ENCODE measurements at regions not wholly inside any gene's neighbourhood (a gene's known extent, or its start where the extent isn't known, plus 50 kb on each side); places are given as distances from the start of the nearest gene placed in this dataset.
"Not testable (repeated sequence)": the region's sequence is repeated elsewhere in the genome, so short reads cannot be mapped to it uniquely, and the experiment has no call there.

- no CpG with 5 or more reads among the region's 3 CpGs for whole genome bisulfite sequencing, 2 donors (ENCODE audit: low coverage in 1 of 2)
- H3K27me3 ChIP-seq, ATAC-seq, H3K27ac ChIP-seq, H3K9me3 ChIP-seq, H3K4me3 ChIP-seq, H3K4me1 ChIP-seq: not testable (repeated sequence)
- H3K36me3 ChIP-seq, result peaks cover 0 to 46% of the 10 kb centered on the region in 2 donors
These were observed 1381.5 kb downstream of the CDH12 start for GRCh38 chr5:21471691-21472090.

GRCh38 chr5:21469523-21470101 is 1383.5 kb downstream of the CDH12 start:
- not testable (repeated sequence) for ATAC-seq, H3K4me1 ChIP-seq, H3K27ac ChIP-seq, H3K4me3 ChIP-seq, H3K9me3 ChIP-seq, H3K27me3 ChIP-seq
- 83% methylated on average over 1 of the region's 6 CpGs; no CpG with 5 or more reads in 1 of the 2 donors for WGBS, 2 donors (ENCODE audit: low coverage in 1 of 2)
- H3K36me3 ChIP-seq, result peaks cover 0 to 52% of the 10 kb centered on the region in 2 donors
- TF ChIP-seq, protein P1, sequence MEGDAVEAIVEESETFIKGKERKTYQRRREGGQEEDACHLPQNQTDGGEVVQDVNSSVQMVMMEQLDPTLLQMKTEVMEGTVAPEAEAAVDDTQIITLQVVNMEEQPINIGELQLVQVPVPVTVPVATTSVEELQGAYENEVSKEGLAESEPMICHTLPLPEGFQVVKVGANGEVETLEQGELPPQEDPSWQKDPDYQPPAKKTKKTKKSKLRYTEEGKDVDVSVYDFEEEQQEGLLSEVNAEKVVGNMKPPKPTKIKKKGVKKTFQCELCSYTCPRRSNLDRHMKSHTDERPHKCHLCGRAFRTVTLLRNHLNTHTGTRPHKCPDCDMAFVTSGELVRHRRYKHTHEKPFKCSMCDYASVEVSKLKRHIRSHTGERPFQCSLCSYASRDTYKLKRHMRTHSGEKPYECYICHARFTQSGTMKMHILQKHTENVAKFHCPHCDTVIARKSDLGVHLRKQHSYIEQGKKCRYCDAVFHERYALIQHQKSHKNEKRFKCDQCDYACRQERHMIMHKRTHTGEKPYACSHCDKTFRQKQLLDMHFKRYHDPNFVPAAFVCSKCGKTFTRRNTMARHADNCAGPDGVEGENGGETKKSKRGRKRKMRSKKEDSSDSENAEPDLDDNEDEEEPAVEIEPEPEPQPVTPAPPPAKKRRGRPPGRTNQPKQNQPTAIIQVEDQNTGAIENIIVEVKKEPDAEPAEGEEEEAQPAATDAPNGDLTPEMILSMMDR (IDR thresholded peaks at IDR 0.05), result peak in 1 of 4 experiments; percentile 19

GRCh38 chr5:21467544-21467943 is 1385.6 kb downstream of the CDH12 start:
- not testable (repeated sequence) for H3K4me1 ChIP-seq, H3K27me3 ChIP-seq, H3K4me3 ChIP-seq, H3K27ac ChIP-seq, ATAC-seq, H3K9me3 ChIP-seq
- peaks cover 0 to 60% of the 10 kb centered on the region in 2 donors for H3K36me3 ChIP-seq
- WGBS, 2 donors (ENCODE audit: low coverage in 1 of 2), result 100% methylated on average over 1 of the region's 5 CpGs; no CpG with 5 or more reads in 1 of the 2 donors

- H3K9me3 ChIP-seq, H3K27me3 ChIP-seq: not testable (repeated sequence)
- peak; percentile 13 for ATAC-seq
- H3K4me1 ChIP-seq, result peaks cover 0 to 14% (median 0%) of the 10 kb centered on the region in 3 donors
- H3K4me3 ChIP-seq, result peak overlapping the region; percentile 49 to 71
- H3K36me3 ChIP-seq, result peaks cover 0 to 34% of the 10 kb centered on the region in 2 donors
- no CpG with 5 or more reads among the region's 7 CpGs for WGBS, 2 donors (ENCODE audit: low coverage in 1 of 2)
- H3K27ac ChIP-seq, result peak overlapping the region; percentile 5 to 82 (median 80)
These were observed 1393.4 kb downstream of the CDH12 start for GRCh38 chr5:21459744-21460073.

- 28 to 32% methylated on average over 2 of the region's 2 CpGs for WGBS, 2 donors (ENCODE audit: low coverage in 1 of 2)
These were observed 1400.7 kb downstream of the CDH12 start for GRCh38 chr5:21452449-21452848.

DNA sequence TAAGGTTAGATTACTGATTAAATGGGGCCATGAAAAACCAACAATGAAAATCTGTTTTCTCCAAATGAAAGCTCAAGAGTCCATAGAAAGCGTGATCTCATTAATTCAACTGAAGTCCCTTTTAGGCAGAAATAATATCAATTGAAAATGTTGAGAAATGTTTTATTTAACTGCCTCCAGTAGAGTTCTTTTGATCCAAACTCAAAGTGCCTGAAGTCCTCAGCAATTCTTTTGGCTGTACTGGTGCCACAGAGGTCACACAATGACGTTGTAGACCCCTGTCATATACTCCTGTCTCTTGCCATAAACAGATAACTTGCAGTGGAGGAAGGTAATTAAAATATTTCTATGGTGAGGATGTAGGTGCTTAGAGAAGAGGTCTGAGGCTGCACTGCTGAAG is 1420.5 kb downstream of the CDH12 start:
- Histone ChIP-seq H3K4me3 (no peak overlapping the region), H3K9me3 (no peaks in the 10 kb centered on the region), H3K27ac (no peak overlapping the region), H3K4me1 (no peaks in the 10 kb centered on the region), H3K36me3 (no peaks in the 10 kb centered on the region), H3K27me3 (no peaks in the 10 kb centered on the region)
- TF ChIP-seq POLR2AphosphoS5 (IDR thresholded peaks at IDR 0.05), result no peak
- TF ChIP-seq, protein P1 (IDR thresholded peaks at IDR 0.05), result no peak
- no peak for TF ChIP-seq EP300 (IDR thresholded peaks at IDR 0.05)
- 42 to 43% methylated on average over 2 of the region's 2 CpGs for WGBS, 2 donors (ENCODE audit: low coverage in 1 of 2)
- ATAC-seq, result no peak

More at GRCh38 chr5:21452449-21452848, 1400.7 kb downstream of the CDH12 start:
- no peak for TF ChIP-seq POLR2AphosphoS5 (IDR thresholded peaks at IDR 0.05)
- H3K36me3 ChIP-seq, result no peaks in the 10 kb centered on the region
- H3K4me1 ChIP-seq, result no peaks in the 10 kb centered on the region
- no peak overlapping the region for H3K27ac ChIP-seq
- H3K27me3 ChIP-seq, result no peaks in the 10 kb centered on the region
- H3K9me3 ChIP-seq, result no peaks in the 10 kb centered on the region
- ATAC-seq, result no peak
- no peak overlapping the region for H3K4me3 ChIP-seq

- WGBS, 2 donors (ENCODE audit: low coverage in 1 of 2), result 20 to 50% methylated on average over 1 of the region's 1 CpG
- no peaks in the 10 kb centered on the region for H3K36me3 ChIP-seq
- H3K4me3 ChIP-seq, result no peak overlapping the region
- no peak for ATAC-seq
- TF ChIP-seq, protein P1 (IDR thresholded peaks at IDR 0.05), result no peak
- TF ChIP-seq POLR2AphosphoS5 (IDR thresholded peaks at IDR 0.05) (no peak), EP300 (IDR thresholded peaks at IDR 0.05) (no peak), POLR2A (IDR thresholded peaks at IDR 0.05) (no peak)
- H3K9me3 ChIP-seq, result no peaks in the 10 kb centered on the region
- no peaks in the 10 kb centered on the region for H3K27me3 ChIP-seq
- no peak overlapping the region for H3K27ac ChIP-seq
- no peaks in the 10 kb centered on the region for H3K4me1 ChIP-seq
These were observed 1428.2 kb downstream of the CDH12 start for GRCh38 chr5:21424907-21425306.
